Gastroesophageal sphincter (tissue), 4 donors: ENCODE measurements at regions not wholly inside any gene's neighbourhood (a gene's known extent, or its start where the extent isn't known, plus 50 kb on each side); places are given as distances from the start of the nearest gene placed in this dataset.

Experiments used
- ATAC-seq: fragments of 150-250 bp; one replicate; pipeline ENCODE4 v1.9.1; 2016; ENCODE audit warnings: mild to moderate bottlenecking, moderate library complexity
- H3K27ac ChIP-seq, 4 donors: fragments of 200-600 bp; sonication (generic) in 3 of 4; 1 replicate in 3 of 4; 2 replicates in 1 of 4; pipeline ENCODE4 v1.5.1; 2016 to 2019
- H3K27me3 ChIP-seq: fragments of 200-600 bp; sonication (generic); one replicate; pipeline ENCODE4 v1.5.1; 2019
- H3K36me3 ChIP-seq, 2 donors: fragments of 200-600 bp; sonication (generic); one replicate each; pipeline ENCODE4 v1.5.1; 2019; ENCODE audit warnings: control low read depth in 1 of 2
- H3K4me1 ChIP-seq, 3 donors: fragments of 200-600 bp; sonication (generic); 1 replicate in 2 of 3; 2 replicates in 1 of 3; pipeline ENCODE4 v1.5.1; 2016 to 2019; ENCODE audit warnings: control low read depth in 2 of 3
- H3K4me3 ChIP-seq, 2 donors: fragments of 200-600 bp; sonication (generic); one replicate each; pipeline ENCODE4 v1.5.1; 2019; ENCODE audit warnings: mild to moderate bottlenecking in 1 of 2, moderate library complexity in 1 of 2
- H3K9me3 ChIP-seq, 3 donors: fragments of 200-600 bp; sonication (generic); one replicate each; pipeline ENCODE4 v1.5.1; 2017 to 2019; ENCODE audit warnings: control low read depth in 2 of 3
- CTCF ChIP-seq, 4 experiments: fragments of 200-600 bp in 2 of 4; fragments of 450-650 bp in 2 of 4; sonication (generic) in 1 of 4; IDR thresholded peaks; one replicate each; pipeline ENCODE4 v1.5.1; 2017 to 2019; ENCODE audit warnings: antibody characterized with exemption in 4 of 4, mild to moderate bottlenecking in 2 of 4, moderate library complexity in 2 of 4
- EP300 ChIP-seq: sonication (generic); formaldehyde crosslinking; IDR thresholded peaks from one replicate; pipeline ENCODE4 v1.6.1; 2017; ENCODE audit warnings: antibody characterized with exemption, mild to moderate bottlenecking
- POLR2A ChIP-seq, 2 donors: fragments of 450-650 bp; IDR thresholded peaks; one replicate each; pipeline ENCODE4 v1.6.1; 2017; ENCODE audit warnings: antibody characterized with exemption in 2 of 2, mild to moderate bottlenecking in 2 of 2, moderate library complexity in 1 of 2
- POLR2AphosphoS5 ChIP-seq: sonication (generic); formaldehyde crosslinking; IDR thresholded peaks from one replicate; pipeline ENCODE4 v1.6.1; 2017; ENCODE audit warnings: antibody characterized with exemption

- H3K4me3 ChIP-seq = no peak overlapping the region
- no peaks in the 10 kb centered on the region for H3K36me3 ChIP-seq
- H3K27me3 ChIP-seq = no peaks in the 10 kb centered on the region
- no peaks in the 10 kb centered on the region for H3K9me3 ChIP-seq
- TF ChIP-seq POLR2A (IDR thresholded peaks at IDR 0.05) (no peak), EP300 (no peak), POLR2AphosphoS5 (no peak), CTCF (IDR thresholded peaks at IDR 0.05) (no peak)
- H3K27ac ChIP-seq = no peak overlapping the region
- no peaks in the 10 kb centered on the region for H3K4me1 ChIP-seq
- ATAC-seq = no peak
Measured at GRCh38 chr10:59957975-59958374, 51.6 kb upstream of the CCDC6 start.
